ENCODE measurements at regions not wholly inside any gene's neighbourhood (a gene's known extent, or its start where the extent isn't known, plus 50 kb on each side); places are given as distances from the start of the nearest gene placed in this dataset.

DNA sequence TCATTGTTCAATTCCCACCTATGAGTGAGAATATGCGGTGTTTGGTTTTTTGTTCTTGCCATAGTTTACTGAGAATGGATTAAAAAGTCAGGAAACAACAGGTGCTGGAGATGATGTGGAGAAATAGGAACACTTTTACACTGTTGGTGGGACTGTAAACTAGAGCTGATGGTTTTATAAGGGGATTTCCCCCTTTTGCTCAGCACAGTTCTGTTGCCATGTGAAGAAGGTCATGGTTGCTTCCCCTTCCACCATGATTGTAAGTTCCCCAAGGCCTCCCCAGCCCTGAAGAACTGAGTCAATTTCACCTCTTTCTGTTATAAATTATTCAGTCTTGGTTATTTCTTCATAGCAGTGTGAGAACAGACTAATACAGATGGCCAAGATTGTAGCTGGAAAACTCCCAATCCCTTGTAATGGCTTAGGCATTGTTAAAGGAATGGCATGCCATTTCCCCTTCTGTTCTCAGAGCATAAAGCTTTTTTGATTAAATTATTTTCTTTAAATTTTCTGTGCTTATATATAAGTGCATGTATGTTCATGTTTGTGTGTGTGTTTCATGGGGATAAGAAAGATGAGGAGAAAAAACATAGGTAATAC, 144.8 kb downstream of the BACH1 start:
- no peak for DNase-seq

DNA sequence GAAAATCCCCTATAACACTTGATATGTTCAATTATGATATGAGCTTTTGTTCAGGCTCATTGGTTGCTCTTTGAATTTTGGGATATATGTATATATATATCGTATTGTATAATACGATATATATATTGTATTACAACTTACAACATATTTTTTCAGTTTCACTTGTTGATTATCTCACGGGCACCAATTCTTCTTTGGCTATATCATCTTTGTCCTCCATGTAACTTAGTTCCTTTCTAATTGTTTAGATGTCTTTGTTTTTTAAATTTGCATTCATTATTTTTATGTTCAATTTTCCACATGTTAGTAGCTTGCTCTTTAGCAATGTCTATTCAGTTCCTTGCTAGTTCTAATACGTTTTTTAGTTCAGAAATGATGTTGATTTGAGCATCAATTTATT, 150.0 kb downstream of the BACH1 start:
- no peak for DNase-seq

DNA sequence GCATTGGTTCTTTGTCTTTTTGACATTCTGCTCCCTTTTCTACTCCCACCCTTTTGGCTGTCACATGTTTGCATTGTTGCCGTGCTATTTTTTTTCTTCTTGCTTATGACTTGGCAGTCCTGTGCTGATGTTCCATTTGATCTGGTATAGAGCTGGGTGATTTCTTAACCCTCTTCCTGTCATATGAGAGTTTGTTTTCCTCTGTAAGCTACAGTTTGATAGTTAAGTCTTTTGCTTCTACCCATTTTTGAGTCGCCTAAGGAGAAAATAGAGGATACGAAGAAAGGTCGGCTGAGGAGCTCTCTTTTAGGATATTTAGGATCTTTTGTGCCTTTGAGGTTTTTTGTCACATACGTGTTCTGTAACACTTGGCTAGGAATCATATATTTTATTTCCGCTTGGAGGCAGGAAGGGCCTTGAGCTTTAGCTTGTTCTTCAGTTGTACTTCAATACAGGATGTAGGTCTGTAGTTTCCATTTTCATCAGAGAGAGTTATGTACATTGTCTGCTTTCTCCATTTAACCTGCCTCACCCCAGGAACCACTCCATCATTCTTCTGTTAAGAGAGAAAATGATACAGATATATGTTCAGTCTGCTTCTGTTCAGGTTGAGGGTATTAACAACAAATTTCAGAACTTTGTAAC, 150.7 kb downstream of the BACH1 start:
- no peak for DNase-seq

DNA sequence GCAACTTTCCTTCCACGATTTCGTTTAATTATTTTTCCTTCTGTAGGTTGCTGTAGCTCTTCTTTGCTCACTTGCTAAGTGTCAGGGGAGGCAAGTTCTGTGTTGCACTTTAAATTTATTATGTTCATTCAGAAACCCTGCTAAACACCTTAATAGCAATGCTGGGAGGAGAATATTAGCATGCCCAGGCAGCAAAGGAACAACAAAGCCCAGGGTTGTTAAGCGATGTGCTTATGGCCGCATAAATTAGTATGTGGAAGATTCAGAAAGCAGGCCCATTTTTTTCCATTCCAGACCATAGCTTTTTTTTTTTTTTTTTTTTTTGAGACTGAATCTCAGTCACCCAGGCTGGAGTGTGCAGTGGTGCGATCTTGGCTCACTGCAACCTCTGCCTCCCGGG, 151.3 kb downstream of the BACH1 start:
- no peak for DNase-seq

DNA sequence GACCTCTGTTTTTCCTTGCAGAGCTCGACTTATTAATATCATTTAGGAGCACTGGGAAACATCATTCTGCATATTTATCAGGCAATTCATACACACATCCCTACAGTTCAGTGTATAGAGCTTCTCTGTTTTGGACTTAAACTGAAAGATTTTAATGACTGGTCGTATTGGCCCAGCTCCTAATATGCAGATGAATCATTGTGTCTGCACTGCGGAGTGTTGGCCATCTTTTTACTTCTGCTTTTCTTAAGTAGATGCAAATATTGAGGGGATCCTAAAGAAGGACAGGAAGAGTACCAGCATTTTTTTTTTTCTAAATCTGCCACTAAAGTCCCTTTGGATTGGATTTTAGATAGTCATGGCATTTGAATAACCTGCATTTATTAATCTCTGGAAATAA, 154.8 kb downstream of the BACH1 start:
- no peak for DNase-seq

DNA sequence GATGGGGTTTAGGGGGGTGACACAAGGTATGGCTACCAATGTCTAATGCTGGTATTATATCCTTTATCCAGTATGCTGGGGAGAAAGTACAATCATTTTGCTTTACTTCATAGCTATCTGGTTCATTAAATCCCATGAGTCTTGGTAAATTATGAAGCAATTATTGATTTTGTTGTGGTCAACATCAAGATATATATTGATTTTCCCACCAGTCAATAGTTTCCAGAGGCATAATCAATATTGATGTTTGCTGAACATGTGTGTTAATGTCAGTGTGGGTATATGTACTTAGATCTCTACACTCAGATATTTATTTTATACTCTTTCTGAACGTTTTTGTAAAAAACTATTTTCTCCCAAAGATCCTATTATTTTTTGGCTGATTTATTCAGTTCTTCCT, 155.5 kb downstream of the BACH1 start:
- DNase-seq, result no peak

DNA sequence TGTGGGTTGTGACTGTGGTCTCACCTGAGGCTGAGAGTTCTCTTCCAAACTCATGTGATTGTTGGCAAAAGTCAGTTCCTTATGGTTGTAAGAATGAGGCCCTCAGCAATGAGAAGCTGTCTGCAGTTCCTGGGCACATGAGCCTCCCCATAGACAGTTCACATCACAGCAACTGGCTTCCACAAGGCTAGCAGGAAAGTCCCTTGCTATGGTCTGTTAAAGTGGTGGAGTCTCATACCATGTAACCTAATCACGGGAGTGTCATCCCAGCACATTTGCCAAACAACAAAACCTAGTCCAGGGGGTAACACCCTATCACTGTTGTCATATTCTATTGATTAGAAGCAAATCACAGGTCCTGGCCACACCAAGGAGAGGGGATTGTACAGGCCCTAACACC, 163.8 kb downstream of the BACH1 start:
- no peak for DNase-seq

DNA sequence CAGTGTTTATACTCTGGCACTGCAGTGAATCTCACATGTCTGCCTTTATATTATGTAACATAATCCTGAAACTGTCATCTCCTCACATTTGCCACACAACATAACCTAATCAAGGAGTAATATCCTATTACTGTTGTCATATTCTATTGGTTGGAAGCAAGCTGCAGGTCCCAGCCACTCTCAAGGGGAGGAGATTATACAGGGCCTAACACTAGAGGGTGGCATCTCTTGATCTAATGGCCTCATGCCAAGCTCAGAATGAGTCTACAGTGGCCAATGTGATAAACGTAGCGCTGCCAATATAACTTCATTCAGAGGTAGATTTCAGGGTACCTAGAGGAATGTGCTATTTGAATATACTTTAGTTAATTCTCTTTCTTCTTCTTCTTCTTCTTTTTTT, 166.8 kb downstream of the BACH1 start:
- no peak for DNase-seq

DNA sequence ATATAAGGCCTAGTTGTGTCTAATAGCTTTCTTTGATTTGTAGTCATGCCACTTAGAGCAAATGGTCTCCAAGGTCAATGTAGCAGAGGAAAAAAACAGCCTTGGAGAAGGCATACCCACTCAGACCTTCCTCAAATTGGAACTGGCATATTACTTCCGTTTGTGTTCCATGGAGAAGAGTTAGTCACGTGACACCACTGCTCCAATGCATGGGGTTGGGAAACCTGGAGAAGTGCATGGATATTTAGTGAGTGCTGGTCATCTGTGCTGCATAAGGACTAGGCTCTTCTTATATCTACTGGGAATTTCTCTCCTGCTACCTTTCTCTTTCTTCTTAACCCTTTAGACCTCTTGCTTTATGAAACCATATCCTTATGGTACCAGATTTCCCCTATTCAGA, 167.8 kb downstream of the BACH1 start:
- no peak for DNase-seq

DNA sequence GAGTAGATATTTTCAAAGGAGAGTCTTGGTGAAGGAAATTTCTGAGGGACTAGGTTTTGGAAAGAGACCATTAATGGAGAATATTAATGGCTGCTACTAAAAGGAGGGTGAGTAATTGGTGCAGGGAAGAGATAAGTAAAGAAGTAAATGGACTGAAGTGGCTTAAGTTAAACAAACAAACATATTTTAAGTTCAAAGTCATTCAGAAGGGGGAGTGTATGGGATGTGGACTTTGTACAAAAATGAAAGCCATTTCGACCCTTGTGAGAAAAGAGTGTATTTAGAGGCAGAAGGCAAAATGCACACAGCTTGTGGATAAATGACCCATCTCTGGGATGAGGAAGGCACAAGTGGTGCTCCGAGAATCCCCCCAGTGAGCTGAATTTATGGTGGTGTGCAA, 171.7 kb downstream of the BACH1 start:
- DNase-seq, result no peak

DNA sequence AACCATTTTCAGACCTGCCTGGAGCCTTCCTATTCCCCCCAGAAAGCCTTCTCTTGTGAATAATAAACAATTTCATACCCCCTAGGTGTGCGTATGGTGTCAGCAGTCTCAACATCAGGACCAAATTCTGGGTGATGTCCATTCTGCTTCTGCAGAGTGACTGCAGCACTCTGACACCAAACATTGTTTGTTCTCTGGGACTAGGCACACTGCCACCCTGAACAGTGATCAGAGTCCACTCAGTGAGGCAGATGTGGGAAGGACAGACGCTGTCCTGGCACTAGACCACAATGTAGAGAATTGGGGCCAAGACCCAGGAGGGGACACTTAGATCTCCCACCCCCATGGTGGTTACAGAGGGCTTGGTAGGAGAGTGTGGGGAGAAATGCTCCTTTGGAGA, 175.1 kb downstream of the BACH1 start:
- DNase-seq, result no peak

DNA sequence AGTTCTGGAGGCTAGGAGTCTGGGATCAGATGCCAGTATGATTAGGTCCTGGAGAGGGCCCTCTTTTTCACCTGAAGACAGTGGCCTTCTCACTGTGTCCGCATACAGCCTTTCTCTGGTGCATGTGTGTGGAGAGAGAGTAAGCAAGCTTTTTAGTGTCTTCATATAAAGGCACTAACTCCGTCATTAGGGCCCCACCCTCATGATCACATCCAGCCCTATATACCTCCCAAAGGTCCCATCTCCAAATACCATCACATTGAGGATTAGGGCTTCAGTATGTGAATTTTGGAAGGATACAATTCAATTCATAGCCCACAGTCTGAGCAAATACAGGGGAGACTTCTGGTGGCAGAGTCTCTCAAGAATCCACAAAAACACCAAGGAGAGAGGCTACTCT, 176.6 kb downstream of the BACH1 start:
- no peak for DNase-seq

DNA sequence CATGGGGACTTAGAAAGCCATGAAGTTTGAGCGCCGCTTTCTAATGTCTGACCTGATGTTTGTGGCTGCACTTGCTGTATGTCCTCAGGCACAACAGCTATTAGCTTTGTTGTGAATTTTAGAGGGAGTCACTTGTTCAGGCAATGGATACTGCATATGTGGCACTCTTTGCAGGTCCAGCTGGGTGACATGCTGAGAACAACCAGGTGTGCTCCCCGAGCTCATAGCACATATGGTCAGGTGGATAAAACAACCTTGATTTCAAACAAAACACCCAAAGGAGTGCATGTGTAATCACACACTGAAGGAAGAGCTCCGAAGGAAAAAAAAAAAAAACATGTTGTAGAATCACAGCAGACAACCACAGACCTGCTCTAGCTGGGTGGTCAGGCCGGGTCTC, 178.6 kb downstream of the BACH1 start:
- DNase-seq, result no peak

DNA sequence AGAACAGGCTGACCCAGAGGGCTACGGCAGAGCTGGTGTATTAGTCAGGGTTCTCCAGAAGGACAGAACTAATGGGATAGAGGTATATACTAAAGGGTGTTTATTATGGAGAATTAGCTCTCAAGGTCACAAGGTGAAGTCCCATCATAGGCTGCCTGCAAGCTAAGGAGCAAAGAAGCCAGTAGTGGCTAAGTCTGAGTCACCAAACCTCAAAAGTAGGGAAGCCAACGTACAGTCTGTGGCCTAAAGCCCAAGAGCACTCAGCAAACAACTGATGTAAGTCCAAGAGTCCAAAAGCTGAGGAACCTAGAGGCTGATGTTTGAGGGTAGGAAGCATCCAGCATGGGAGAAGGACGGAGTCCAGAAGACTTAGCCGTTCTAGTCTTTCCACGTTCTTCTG, 179.2 kb downstream of the BACH1 start:
- no peak for DNase-seq

DNA sequence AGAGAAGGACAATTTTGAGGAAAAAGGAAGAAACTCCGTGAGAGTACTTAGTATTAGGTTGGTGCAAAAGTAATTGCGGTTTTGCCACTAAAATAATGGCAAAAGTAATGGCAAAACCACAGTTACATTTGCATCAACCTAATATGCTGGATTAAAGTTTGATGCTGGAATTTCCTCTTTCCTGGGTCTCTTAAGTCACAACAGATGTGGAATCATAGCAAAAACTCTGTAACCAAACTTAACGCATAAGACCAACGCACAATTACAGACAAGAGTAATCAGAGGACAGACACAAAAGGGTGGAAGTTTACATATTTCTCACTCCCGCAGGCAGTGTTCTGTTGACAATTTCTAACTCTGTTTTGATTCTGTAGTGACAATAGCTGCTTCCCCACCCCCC, 182.4 kb downstream of the BACH1 start:
- no peak for DNase-seq

DNA sequence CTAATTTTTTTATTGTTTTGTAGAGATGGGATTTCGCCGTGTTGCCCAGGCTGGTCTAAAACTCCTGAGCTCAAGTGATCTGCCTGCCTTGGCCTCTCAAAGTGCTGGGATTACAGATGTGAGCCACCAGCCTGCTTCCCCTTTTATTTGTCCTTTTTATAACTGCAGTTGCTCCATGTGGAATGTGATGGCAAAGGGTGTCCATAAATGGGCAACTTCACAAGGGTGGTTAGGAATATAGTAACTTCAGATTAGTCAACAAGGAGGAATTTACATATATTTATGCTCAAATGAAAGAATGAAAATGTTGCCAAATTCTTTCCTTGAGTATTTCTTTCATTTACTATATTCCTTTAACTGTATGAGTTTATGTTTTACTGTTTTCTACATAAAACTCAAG, 182.9 kb downstream of the BACH1 start:
- DNase-seq, result no peak

DNA sequence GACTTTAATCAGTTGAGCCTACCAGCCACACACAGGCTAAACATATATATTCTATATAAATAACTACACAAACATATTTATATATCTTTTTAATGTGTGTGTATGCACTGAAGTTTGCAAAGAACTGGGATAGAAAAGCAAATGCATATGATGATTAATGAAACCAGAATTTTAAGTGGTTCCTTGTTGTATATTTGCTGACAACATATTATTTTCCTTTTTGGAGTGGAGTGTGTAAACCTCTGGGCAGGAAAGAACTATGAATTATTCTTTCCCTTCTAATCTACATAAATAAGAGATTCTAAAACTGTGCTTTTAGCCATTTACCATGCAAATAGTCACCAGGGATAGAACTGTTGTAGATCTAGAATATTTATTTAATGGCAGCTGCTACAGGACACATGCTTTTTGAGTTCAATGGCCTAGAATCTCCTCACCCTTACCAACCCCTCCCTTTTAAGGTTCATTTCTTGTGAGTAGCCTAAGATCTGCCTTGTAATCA, 187.6 kb downstream of the BACH1 start:
- no peak for DNase-seq

Measured in stimulated activated CD4-positive, alpha-beta T cell treated with anti-CD3 and anti-CD28 coated beads, Interleukin-2, amount 100 ng/mL, for 24 hours (primary cell).